ENCODE measurements at regions not wholly inside any gene's neighbourhood (a gene's known extent, or its start where the extent isn't known, plus 50 kb on each side); places are given as distances from the start of the nearest gene placed in this dataset.
A peak's percentile ranks its signal among the peaks of the same experiment; 100 is the strongest.

DNA sequence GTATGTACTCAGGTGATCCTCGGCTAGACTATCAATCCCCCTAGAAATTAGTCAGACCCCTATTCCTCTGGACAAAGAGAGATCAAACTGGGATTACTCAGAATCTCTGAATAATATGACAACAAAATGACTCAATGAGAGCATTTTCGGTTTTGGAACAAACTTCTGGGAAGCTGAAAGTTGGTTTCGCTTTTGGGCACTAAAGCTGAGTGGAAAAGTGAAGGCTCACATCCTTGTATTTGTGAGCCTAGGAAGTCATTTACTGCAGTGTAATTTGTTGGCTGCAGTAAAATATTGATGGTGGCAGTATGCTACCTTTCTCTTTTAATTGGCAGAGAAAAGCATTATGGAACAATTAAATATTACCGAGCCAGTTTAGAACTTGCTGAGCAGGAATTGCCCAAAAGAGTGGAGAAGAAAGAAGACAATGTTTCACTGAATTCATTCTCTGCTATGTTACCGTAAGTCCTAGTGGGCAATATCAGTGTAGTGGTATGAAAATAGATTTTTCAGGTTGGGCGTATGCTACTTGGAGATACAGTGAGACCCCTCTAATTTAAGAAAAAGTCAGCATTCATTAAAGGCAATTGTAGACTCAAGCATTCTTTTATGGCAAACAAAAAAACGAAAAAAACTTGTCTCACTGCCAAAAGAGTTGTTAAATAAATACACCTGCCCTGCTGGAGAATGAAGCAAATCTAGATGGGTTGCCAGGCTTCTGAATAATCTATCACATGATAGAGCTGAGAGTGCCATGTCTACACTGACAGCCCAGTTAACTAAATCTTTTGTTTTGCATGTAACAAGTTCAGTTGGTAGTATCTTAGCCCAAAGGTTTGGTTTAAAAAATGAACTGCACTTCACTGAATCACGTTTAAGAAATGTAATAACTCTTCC is 69.6 kb downstream of the AGTR2 start:
- no peak for DNase-seq (ENCODE audit: low read depth)
- TF ChIP-seq, protein P1, sequence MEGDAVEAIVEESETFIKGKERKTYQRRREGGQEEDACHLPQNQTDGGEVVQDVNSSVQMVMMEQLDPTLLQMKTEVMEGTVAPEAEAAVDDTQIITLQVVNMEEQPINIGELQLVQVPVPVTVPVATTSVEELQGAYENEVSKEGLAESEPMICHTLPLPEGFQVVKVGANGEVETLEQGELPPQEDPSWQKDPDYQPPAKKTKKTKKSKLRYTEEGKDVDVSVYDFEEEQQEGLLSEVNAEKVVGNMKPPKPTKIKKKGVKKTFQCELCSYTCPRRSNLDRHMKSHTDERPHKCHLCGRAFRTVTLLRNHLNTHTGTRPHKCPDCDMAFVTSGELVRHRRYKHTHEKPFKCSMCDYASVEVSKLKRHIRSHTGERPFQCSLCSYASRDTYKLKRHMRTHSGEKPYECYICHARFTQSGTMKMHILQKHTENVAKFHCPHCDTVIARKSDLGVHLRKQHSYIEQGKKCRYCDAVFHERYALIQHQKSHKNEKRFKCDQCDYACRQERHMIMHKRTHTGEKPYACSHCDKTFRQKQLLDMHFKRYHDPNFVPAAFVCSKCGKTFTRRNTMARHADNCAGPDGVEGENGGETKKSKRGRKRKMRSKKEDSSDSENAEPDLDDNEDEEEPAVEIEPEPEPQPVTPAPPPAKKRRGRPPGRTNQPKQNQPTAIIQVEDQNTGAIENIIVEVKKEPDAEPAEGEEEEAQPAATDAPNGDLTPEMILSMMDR (conservative IDR thresholded peaks at IDR 0.05; ENCODE audit: low read depth, low read length): no peak
- no peak overlapping the region for H3K4me3 ChIP-seq (ENCODE audit: low read depth, low read length)

DNA sequence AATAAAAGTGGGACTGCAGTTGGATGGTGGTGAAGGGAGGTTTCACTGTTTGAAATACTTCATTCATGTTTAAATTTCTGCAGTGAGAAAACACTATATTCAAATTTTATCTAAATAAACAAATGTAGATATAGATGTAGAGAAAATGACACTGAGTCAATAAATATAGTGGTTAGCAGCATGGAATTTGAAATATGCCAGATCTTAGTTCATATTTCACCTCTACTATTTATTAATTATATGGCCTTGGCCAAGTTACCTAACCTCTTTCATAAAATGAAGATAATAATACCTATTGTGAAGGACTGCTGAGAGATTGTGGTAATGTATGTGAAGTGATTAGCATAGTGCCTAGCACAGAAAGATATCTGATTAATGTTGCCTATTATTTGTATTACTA is 70.5 kb downstream of the AGTR2 start:
- DNase-seq (ENCODE audit: low read depth): no peak
- no peak overlapping the region for H3K4me3 ChIP-seq (ENCODE audit: low read depth, low read length)

DNA sequence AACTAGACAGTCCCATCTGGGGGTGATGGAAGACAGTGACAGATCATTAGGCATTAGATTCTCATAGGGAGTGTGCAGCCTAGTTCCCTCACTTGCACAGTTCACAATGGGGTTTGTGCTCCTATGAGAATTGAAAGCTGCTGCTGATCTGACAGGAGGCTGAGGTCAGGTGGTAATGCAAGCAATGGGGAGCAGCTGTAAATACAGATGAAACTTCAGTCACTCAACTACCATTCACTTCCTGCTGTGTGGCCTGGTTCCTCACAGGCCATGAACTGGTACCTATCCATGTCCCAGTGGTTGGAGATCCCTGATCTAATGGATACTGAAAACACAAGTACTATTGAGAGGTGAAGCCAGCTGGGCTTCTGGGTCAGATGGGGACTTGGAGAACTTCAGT is 72.5 kb downstream of the AGTR2 start:
- H3K4me3 ChIP-seq (ENCODE audit: low read depth, low read length): no peak overlapping the region
- DNase-seq (ENCODE audit: low read depth): no peak
- TF ChIP-seq, protein P1 (conservative IDR thresholded peaks at IDR 0.05; ENCODE audit: low read depth, low read length): no peak

More for the DNA sequence above, 70.5 kb downstream of the AGTR2 start:
- TF ChIP-seq, protein P1 (conservative IDR thresholded peaks at IDR 0.05; ENCODE audit: low read depth, low read length): no peak

DNA sequence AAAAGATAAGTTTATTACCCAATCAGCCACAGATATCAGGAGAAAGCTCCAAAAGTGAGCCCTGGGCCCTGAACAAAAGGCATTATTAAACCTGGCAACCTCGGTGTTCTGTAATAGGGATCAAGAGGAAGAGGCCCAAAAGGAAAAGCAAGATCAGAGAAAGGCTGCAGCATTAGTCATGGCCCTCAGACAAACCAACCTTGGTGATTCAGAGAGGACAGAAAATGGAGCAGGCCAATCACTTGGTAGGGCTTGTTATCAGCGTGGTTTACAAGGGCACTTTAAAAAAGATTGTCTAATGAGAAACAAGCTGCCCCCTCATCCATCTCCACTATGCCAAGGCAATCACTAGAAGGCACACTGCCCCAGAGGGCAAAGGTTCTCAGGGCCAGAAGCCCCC is 75.7 kb downstream of the AGTR2 start:
- TF ChIP-seq, protein P1 (conservative IDR thresholded peaks at IDR 0.05; ENCODE audit: low read depth, low read length): no peak
- DNase-seq (ENCODE audit: low read depth): no peak
- H3K4me3 ChIP-seq (ENCODE audit: low read depth, low read length): no peak overlapping the region

DNA sequence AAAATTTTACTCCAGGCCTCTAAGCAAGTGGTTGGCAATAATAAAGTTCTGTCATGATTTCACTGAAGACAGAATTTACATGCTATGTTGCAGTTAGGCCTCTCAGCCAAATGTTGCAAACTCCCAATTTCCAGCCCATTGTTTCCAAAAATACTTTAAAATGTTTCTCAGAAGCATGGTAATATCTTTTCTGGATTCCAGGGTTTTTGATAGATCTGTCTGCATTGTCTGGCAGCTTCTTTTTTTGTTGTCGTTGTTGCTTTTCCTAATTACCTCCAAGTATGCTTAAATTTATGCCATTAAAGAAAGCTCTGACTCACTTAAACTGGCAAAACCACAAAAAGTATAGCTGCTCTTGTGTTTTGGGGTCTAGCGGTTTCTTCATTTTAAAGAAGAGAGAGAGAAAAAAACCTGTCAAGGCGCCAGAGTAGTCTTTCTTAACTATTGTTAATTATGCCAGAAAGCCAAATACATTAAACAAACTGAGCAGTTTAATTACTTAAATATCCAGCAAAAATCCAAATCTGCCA is 97.0 kb downstream of the AGTR2 start:
- TF ChIP-seq, protein P1 (conservative IDR thresholded peaks at IDR 0.05; ENCODE audit: low read depth, low read length): no peak
- no peak for DNase-seq (ENCODE audit: low read depth)
- no peak overlapping the region for H3K4me3 ChIP-seq (ENCODE audit: low read depth, low read length)

DNA sequence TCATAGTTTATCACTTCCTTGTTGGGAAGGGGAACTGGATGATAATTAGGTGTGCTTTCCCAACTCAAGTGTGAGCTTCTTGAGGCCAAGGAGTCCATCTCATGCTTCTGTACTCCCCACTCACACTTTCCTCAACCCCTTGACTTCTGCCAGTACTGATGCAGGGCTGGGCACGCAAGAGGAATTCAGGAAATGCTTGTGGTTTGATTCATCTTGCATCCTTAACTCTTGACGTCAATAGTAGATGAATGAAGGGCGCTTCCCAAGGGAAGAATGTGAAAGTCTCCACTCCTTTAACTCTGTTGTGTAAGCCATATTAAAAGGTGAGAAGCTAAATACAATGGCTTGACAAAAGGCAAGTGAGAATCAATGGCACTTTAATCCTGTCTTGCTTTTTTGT is 101.8 kb downstream of the AGTR2 start:
- peak; percentile 68 for DNase-seq (ENCODE audit: low read depth)
- TF ChIP-seq, protein P1 (conservative IDR thresholded peaks at IDR 0.05; ENCODE audit: low read depth, low read length): no peak
- H3K4me3 ChIP-seq (ENCODE audit: low read depth, low read length): no peak overlapping the region

Data from epithelial cell of proximal tubule (primary cell).